Karpas-422 (cell line): ENCODE measurements at regions not wholly inside any gene's neighbourhood (a gene's known extent, or its start where the extent isn't known, plus 50 kb on each side); places are given as distances from the start of the nearest gene placed in this dataset.

Experiments used
- DNase-seq: peaks from one replicate; pipeline ENCODE4 v3.0.0-alpha.2; 2015
- H2AFZ ChIP-seq: fragments of 200-600 bp; sonication (generic); 2 replicates; pipeline ENCODE4 v1.6.1; 2014; ENCODE audit warnings: antibody characterized with exemption, low read length, mixed read lengths
- H3K27ac ChIP-seq: fragments of 200-600 bp; sonication (generic); 2 replicates; pipeline ENCODE4 v1.5.1; 2014; ENCODE audit warnings: mild to moderate bottlenecking, low read length, moderate library complexity
- H3K27me3 ChIP-seq: fragments of 200-600 bp; sonication (generic); 2 replicates; pipeline ENCODE4 v1.6.1; 2014; ENCODE audit warnings: low read length, mixed read lengths
- H3K36me3 ChIP-seq: fragments of 200-600 bp; sonication (generic); 2 replicates; pipeline ENCODE4 v1.6.1; 2014; ENCODE audit warnings: low read length, mixed read lengths; ENCODE audit not compliant: insufficient read depth
- H3K4me1 ChIP-seq: fragments of 200-600 bp; sonication (generic); 2 replicates; pipeline ENCODE4 v1.6.1; 2014; ENCODE audit warnings: mild to moderate bottlenecking, low read length, mixed read lengths
- H3K4me2 ChIP-seq: fragments of 200-600 bp; sonication (generic); 2 replicates; pipeline ENCODE4 v1.6.1; 2014; ENCODE audit warnings: low read length, low read depth, mild to moderate bottlenecking; ENCODE audit not compliant: poor library complexity, severe bottlenecking
- H3K4me3 ChIP-seq: fragments of 200-600 bp; sonication (generic); 2 replicates; pipeline ENCODE4 v1.5.1; 2014; ENCODE audit warnings: mild to moderate bottlenecking, antibody characterized with exemption, low read length, mixed read lengths
- H3K79me2 ChIP-seq: fragments of 200-600 bp; sonication (generic); 2 replicates; pipeline ENCODE4 v1.6.1; 2014; ENCODE audit warnings: mild to moderate bottlenecking, low read length, mixed read lengths
- H3K9ac ChIP-seq: fragments of 200-600 bp; sonication (generic); 2 replicates; pipeline ENCODE4 v1.6.0; 2014; ENCODE audit warnings: low read length
- H3K9me2 ChIP-seq: fragments of 200-600 bp; sonication (generic), shearing (Covaris generic); replicated peaks from 2 replicates; pipeline ENCODE4 v1.6.0; 2014; ENCODE audit warnings: mild to moderate bottlenecking, low read length, moderate library complexity; ENCODE audit not compliant: insufficient read depth
- H3K9me3 ChIP-seq: fragments of 300-700, 200-600 bp; sonication (generic); 2 replicates; pipeline ENCODE4 v1.6.1; 2014; ENCODE audit warnings: low read length, mixed read lengths
- H4K20me1 ChIP-seq: fragments of 200-600 bp; sonication (generic); 2 replicates; pipeline ENCODE4 v1.6.1; 2014; ENCODE audit warnings: mild to moderate bottlenecking, antibody characterized with exemption, low read length, low read depth; ENCODE audit not compliant: insufficient read depth

- peaks cover 16% of the 10 kb centered on the region for H3K4me1 ChIP-seq
- H3K9ac ChIP-seq, result no peak overlapping the region
- DNase-seq, result no peak
- H3K36me3 ChIP-seq, result no peaks in the 10 kb centered on the region
- H3K4me3 ChIP-seq, result no peak overlapping the region
- no peak overlapping the region for H2AFZ ChIP-seq
- H3K4me2 ChIP-seq, result no peak overlapping the region
- no peaks in the 10 kb centered on the region for H3K9me2 ChIP-seq
- H3K27ac ChIP-seq, result no peak overlapping the region
- no peaks in the 10 kb centered on the region for H4K20me1 ChIP-seq
- no peaks in the 10 kb centered on the region for H3K27me3 ChIP-seq
- no peaks in the 10 kb centered on the region for H3K79me2 ChIP-seq
- H3K9me3 ChIP-seq, result no peaks in the 10 kb centered on the region
These were observed 82.6 kb upstream of the NEDD4L start for GRCh38 chr18:57961411-57961810.

GRCh38 chr18:57959278-57959677 is 84.7 kb upstream of the NEDD4L start:
- no peaks in the 10 kb centered on the region for H3K36me3 ChIP-seq
- DNase-seq, result peak; percentile 83
- no peak overlapping the region for H3K27ac ChIP-seq
- H3K9ac ChIP-seq, result no peak overlapping the region
- H3K9me3 ChIP-seq, result no peaks in the 10 kb centered on the region
- H4K20me1 ChIP-seq, result no peaks in the 10 kb centered on the region
- no peaks in the 10 kb centered on the region for H3K9me2 ChIP-seq
- H3K4me2 ChIP-seq, result peak overlapping the region; percentile 18
- H2AFZ ChIP-seq, result no peak overlapping the region
- H3K27me3 ChIP-seq, result no peaks in the 10 kb centered on the region
- no peaks in the 10 kb centered on the region for H3K79me2 ChIP-seq
- H3K4me1 ChIP-seq, result peaks cover 4% of the 10 kb centered on the region
- no peak overlapping the region for H3K4me3 ChIP-seq

DNA sequence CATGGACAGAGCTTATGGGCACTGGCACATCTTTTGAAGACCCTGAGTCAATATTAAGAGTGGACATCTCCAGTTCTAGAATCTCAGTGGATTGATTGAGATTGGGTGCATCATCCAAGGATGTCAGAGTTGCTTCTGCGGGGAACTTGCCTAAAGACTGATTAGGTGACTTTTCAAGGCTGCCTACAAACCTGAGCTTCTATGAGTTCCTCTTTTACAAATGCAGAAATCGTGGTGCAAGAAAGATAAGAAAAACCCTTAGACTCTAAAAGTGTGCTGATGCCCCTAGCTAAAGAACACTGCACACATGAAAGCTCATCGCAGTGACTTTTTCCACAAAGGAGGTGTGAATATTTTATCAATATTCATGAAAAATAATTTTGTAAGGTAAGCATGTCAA is 86.8 kb upstream of the NEDD4L start:
- no peaks in the 10 kb centered on the region for H3K27me3 ChIP-seq
- H3K4me1 ChIP-seq, result peaks cover 4% of the 10 kb centered on the region
- H3K9ac ChIP-seq, result no peak overlapping the region
- no peak overlapping the region for H3K4me3 ChIP-seq
- no peak overlapping the region for H3K27ac ChIP-seq
- no peak overlapping the region for H2AFZ ChIP-seq
- H3K9me3 ChIP-seq, result no peaks in the 10 kb centered on the region
- no peaks in the 10 kb centered on the region for H4K20me1 ChIP-seq
- H3K4me2 ChIP-seq, result no peak overlapping the region
- H3K79me2 ChIP-seq, result no peaks in the 10 kb centered on the region
- DNase-seq, result no peak
- H3K36me3 ChIP-seq, result no peaks in the 10 kb centered on the region
- H3K9me2 ChIP-seq, result no peaks in the 10 kb centered on the region

DNA sequence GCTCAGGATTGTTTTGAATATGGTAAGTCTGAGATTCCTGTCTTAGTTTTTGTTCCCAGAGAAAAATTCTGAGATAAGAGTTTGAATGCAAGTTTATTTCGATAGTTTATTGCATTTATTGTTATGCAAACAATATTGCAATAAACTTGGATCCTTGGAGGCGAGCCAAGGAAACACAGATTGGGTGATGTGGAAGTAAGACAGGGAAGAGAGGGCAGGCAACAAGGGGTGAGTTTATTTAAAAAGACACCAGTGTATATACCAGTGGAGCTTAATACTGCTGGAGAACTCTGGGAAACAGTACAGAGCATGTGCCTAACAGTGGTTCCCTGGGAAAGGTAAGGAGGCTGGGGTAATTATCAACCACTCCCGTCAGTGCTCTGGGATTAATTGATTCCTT is 87.5 kb upstream of the NEDD4L start:
- no peak for DNase-seq
- Histone ChIP-seq H3K9me3 (no peaks in the 10 kb centered on the region), H3K4me1 (peaks cover 6% of the 10 kb centered on the region), H3K27ac (no peak overlapping the region), H3K4me3 (no peak overlapping the region), H4K20me1 (no peaks in the 10 kb centered on the region), H3K4me2 (no peak overlapping the region), H3K9me2 (no peaks in the 10 kb centered on the region), H3K36me3 (no peaks in the 10 kb centered on the region), H3K79me2 (no peaks in the 10 kb centered on the region), H3K9ac (no peak overlapping the region), H3K27me3 (no peaks in the 10 kb centered on the region), H2AFZ (no peak overlapping the region)

- Histone ChIP-seq H3K27ac (no peak overlapping the region), H3K9me3 (no peaks in the 10 kb centered on the region), H3K4me3 (no peak overlapping the region), H3K79me2 (no peaks in the 10 kb centered on the region), H3K4me2 (no peak overlapping the region), H3K4me1 (peaks cover 14% of the 10 kb centered on the region), H3K9me2 (no peaks in the 10 kb centered on the region), H3K36me3 (no peaks in the 10 kb centered on the region), H3K27me3 (no peaks in the 10 kb centered on the region), H4K20me1 (no peaks in the 10 kb centered on the region), H2AFZ (no peak overlapping the region), H3K9ac (no peak overlapping the region)
- no peak for DNase-seq
These were observed 89.1 kb upstream of the NEDD4L start for GRCh38 chr18:57954935-57955334.

GRCh38 chr18:57953883-57954282 is 90.1 kb upstream of the NEDD4L start:
- no peaks in the 10 kb centered on the region for H3K79me2 ChIP-seq
- no peaks in the 10 kb centered on the region for H3K27me3 ChIP-seq

DNA sequence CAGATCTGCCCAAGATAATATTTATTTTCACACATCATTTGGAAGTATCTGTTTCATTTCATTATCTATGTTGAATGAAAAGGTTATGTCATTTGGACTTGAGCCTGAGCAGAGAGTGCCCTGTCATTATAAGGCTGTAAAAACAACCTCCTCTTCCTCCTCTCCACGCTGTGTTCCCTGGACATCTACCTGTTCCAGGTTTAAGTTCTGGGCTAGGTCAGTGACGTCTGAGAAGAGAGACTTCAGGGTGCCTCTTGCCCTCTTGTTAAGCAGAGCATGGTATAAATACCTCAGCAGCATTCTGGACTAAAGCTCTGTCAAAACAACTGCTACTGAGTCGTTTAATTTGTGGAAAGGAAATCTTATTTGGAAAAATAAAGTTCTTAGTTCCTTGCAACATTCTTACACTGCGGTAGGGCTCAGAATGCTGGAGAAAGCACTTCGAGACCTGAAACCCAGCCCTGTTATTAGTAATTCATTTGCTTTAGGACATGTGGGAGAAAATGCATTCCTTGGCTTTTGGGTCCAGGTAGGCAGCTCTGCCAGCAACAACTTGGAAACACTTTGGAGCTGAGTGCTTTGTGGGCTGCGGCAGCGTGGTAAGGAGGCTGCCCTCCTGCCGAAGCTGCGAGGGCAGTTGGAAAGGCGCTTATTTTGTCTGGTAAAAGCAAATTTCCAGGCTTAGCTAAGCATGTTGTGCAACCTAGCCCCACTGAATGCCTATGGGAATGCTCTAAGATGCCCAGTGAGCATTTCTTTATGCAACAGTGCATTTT is 91.8 kb upstream of the NEDD4L start:
- Histone ChIP-seq H3K36me3 (no peaks in the 10 kb centered on the region), H3K27me3 (no peaks in the 10 kb centered on the region), H4K20me1 (no peaks in the 10 kb centered on the region), H3K9ac (no peak overlapping the region), H2AFZ (no peak overlapping the region), H3K4me1 (peaks cover 10% of the 10 kb centered on the region), H3K4me2 (no peak overlapping the region), H3K79me2 (no peaks in the 10 kb centered on the region), H3K4me3 (no peak overlapping the region), H3K9me3 (no peaks in the 10 kb centered on the region), H3K9me2 (no peaks in the 10 kb centered on the region), H3K27ac (no peak overlapping the region)
- DNase-seq, result no peak

More at GRCh38 chr18:57953883-57954282, 90.1 kb upstream of the NEDD4L start:
- no peak overlapping the region for H2AFZ ChIP-seq
- H3K36me3 ChIP-seq, result no peaks in the 10 kb centered on the region
- no peaks in the 10 kb centered on the region for H3K9me2 ChIP-seq
- no peak for DNase-seq
- H3K9me3 ChIP-seq, result no peaks in the 10 kb centered on the region
- no peak overlapping the region for H3K4me3 ChIP-seq
- H3K4me2 ChIP-seq, result no peak overlapping the region
- H4K20me1 ChIP-seq, result no peaks in the 10 kb centered on the region
- no peak overlapping the region for H3K27ac ChIP-seq
- peaks cover 10% of the 10 kb centered on the region for H3K4me1 ChIP-seq
- no peak overlapping the region for H3K9ac ChIP-seq

DNA sequence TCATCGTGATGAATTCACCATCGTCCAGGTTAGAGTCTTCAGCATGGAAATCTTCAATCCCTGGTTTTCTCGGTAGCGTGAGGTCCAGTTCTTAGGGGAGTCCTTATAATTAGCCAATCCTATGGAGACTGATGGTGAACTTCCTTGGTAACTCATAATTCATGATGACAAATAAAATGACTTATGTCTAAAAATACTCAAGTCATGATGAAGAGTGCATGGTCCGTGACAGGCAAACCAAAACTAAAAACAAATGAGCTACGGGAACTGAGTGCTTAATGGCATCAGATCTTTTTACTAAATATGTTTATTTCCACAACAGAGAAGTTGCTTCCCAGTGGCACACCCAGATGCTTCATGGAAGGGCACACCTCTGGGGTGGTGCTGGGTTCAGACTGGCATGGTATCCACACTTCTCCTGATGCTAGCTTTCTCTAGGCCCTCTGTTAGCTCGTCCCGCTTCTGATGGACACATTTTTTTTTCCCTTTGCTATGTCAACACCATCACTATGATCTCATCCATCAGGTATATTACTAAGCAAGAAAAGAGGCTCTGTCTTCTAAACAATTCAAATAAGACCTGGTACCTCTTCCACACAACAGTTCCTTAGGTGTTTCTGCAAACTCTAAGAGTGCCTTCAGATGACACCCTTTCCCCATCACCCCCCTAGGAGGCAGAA is 92.8 kb upstream of the NEDD4L start:
- Histone ChIP-seq H3K9me3 (no peaks in the 10 kb centered on the region), H4K20me1 (no peaks in the 10 kb centered on the region), H3K9me2 (no peaks in the 10 kb centered on the region), H3K4me1 (peaks cover 16% of the 10 kb centered on the region), H3K4me2 (peak overlapping the region; percentile 5), H3K36me3 (no peaks in the 10 kb centered on the region), H3K9ac (no peak overlapping the region), H2AFZ (no peak overlapping the region), H3K79me2 (no peaks in the 10 kb centered on the region), H3K27ac (no peak overlapping the region), H3K4me3 (no peak overlapping the region), H3K27me3 (no peaks in the 10 kb centered on the region)
- DNase-seq, result no peak
